WI38 (cell line): ENCODE measurements at regions not wholly inside any gene's neighbourhood (a gene's known extent, or its start where the extent isn't known, plus 50 kb on each side); places are given as distances from the start of the nearest gene placed in this dataset.

Experiments used
- H3K4me3 ChIP-seq: 2 replicates; pipeline ENCODE4 v1.5.1; 2011; ENCODE audit warnings: low read depth, mild to moderate bottlenecking, control low read depth, low read length
- CTCF ChIP-seq: IDR thresholded peaks from 2 replicates; pipeline ENCODE4 v1.5.1; 2012; ENCODE audit warnings: low read depth, mild to moderate bottlenecking, control low read depth, low read length

GRCh38 chr7:25719190-25719896 lies 432.7 kb upstream of the NFE2L3 start:
- no peak overlapping the region for H3K4me3 ChIP-seq
- TF ChIP-seq CTCF: no peak

DNA sequence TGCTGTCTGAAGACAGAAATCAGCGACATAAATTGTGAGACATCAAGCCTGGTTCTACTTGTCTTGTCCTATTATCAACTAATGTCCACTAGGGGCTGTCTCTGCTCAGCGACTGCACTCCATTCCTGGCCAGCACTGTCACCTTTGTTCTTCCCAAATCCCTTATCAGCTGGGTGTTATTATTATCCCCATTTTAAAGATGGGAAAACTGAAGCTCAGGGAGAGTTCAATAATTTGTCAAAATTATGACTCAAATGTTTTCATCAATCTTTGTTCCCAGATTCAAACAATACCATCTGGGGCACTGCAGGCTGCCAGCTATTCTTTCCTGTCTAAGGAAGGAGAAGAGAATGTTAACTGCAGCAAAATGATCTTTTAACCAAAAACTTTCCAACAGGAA lies 431.6 kb upstream of the NFE2L3 start:
- TF ChIP-seq CTCF: no peak
- no peak overlapping the region for H3K4me3 ChIP-seq

DNA sequence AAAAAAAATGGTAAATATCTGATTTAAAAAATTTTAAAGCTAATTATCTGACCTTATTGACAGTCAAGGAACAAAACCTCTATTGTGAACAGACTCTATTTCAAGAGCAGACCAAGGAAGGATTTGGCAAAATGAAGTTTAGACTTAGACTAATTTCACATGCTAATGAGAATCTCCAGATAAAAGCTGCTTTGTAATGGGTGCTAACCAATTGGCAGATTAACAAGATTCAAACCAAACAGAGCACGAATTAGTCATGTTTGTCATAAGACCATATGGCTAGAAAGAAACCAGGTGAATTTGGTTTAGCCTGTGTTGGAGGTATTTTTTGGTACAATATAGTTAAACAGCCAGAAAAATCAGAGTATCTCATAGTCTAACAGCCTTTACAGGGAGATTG lies 429.1 kb upstream of the NFE2L3 start:
- TF ChIP-seq CTCF: no peak
- H3K4me3 ChIP-seq: no peak overlapping the region

DNA sequence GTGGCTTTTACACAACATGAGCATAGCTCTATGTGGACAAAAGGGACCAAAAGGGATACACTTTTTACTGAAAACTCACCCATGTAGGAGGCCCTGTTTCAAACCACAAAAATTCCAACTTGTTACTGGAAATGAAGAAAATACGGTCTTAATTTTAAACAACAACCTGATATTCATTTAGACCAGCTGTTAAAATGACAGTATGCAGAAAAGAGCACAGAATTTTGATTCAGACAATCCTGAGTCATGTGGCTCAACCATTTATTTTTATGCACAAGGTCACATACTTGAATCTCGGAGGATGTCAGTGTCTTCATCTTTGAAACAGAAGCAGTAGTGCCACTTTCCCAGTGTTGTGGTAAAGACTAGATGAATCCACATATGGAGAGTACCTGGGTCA lies 426.5 kb upstream of the NFE2L3 start:
- no peak for TF ChIP-seq CTCF
- H3K4me3 ChIP-seq: no peak overlapping the region

- H3K4me3 ChIP-seq: no peak overlapping the region
These were observed 425.7 kb upstream of the NFE2L3 start for GRCh38 chr7:25726170-25726780.

GRCh38 chr7:25726781-25727311 lies 425.2 kb upstream of the NFE2L3 start:
- H3K4me3 ChIP-seq: no peak overlapping the region
- no peak for TF ChIP-seq CTCF

More at GRCh38 chr7:25726170-25726780, 425.7 kb upstream of the NFE2L3 start:
- TF ChIP-seq CTCF: no peak

GRCh38 chr7:25727446-25727845 lies 424.6 kb upstream of the NFE2L3 start:
- H3K4me3 ChIP-seq: no peak overlapping the region
- no peak for TF ChIP-seq CTCF
